ENCODE measurements at regions not wholly inside any gene's neighbourhood (a gene's known extent, or its start where the extent isn't known, plus 50 kb on each side); places are given as distances from the start of the nearest gene placed in this dataset.

- TF ChIP-seq, protein P1, sequence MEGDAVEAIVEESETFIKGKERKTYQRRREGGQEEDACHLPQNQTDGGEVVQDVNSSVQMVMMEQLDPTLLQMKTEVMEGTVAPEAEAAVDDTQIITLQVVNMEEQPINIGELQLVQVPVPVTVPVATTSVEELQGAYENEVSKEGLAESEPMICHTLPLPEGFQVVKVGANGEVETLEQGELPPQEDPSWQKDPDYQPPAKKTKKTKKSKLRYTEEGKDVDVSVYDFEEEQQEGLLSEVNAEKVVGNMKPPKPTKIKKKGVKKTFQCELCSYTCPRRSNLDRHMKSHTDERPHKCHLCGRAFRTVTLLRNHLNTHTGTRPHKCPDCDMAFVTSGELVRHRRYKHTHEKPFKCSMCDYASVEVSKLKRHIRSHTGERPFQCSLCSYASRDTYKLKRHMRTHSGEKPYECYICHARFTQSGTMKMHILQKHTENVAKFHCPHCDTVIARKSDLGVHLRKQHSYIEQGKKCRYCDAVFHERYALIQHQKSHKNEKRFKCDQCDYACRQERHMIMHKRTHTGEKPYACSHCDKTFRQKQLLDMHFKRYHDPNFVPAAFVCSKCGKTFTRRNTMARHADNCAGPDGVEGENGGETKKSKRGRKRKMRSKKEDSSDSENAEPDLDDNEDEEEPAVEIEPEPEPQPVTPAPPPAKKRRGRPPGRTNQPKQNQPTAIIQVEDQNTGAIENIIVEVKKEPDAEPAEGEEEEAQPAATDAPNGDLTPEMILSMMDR (IDR thresholded peaks at IDR 0.05) = no peak
- TF ChIP-seq POLR2A (IDR thresholded peaks at IDR 0.05) = no peak
These were observed 166.4 kb upstream of the TP63 start for GRCh38 chr3:189464799-189465198.
